ENCODE measurements at regions not wholly inside any gene's neighbourhood (a gene's known extent, or its start where the extent isn't known, plus 50 kb on each side); places are given as distances from the start of the nearest gene placed in this dataset.
"Not testable (repeated sequence)": the region's sequence is repeated elsewhere in the genome, so short reads cannot be mapped to it uniquely, and the experiment has no call there.

DNA sequence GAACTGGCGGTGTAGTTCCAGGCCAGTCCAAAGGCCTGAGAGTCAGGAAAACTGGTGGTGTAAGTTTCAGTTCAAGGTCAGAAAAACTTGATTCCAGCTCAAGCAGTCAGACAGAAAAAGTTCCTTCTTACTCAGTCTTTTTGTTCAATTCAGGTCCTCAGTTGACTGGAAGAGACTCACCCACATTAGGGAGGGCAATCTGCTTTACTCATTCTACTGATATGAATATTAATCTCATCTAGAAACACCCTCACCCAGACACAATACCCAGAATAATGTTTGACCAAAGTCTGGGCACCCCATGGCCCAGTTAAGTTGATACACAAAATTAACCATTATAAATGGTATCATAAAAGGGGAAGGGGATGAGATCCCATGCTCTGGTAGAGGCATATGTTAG lies 50.1 kb upstream of the LTA4H start:
- DNase-seq: no peak

DNA sequence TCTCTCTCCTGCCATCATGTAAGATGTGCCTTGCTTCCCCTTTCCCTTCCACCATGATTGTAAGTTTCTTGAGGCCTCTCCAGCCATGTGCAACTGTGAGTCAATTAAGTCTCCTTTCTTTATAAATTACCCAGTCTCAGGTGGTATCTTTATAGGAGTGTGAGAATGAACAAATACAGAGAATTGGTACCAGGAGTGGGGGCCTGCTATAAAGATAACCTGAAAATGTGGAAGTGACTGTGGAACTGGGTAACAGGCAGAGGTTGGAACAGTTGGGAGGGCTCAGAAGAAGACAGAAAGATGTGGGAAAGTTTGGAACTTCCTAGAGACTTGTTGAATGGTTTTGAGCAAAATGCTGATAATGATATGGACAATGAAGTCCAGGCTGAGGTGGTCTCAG lies 50.8 kb upstream of the LTA4H start:
- DNase-seq: not testable (repeated sequence)

DNA sequence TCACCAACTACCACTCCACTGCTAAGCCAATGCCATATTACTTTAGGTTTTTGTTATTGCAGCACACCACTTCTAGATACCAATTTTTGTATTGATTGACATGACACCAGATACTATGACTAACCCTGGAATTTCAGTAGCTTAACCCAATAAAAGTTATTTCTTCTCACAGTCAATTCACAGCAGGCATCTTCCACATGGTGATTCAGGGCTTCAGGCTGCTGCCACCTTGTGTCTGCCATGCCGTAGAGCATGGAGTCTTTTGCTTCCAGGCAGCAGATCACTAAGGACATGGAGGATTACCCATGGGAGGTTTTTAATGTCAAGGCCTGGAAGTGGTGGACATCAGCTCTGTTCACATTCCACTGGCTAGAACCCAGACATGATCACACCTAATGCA lies 56.4 kb upstream of the LTA4H start:
- no peak for DNase-seq

GRCh38 chr12:96093543-96094196 lies 58.3 kb upstream of the LTA4H start:
- no peak for DNase-seq

DNA sequence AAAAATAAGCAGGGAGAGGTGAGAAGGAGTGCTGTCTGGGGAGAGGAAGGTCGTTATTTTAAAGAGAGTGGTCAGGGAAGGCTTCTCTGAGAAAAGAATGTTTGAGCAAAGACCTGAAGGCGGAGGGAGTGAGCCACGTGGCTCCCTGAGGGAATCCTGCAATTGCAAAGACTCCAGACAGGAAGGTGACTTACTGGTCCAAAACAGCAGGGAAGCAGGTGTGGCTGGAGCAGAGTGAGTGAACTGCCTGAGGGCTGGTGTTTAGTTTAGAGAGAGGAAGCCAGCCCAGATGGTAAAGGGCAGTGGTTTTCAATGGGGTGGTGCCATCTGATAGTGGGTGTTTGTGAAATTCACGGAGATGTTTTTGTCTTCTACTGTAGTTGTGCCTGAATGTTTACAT lies 58.8 kb upstream of the LTA4H start:
- peak; percentile 34 for DNase-seq

DNA sequence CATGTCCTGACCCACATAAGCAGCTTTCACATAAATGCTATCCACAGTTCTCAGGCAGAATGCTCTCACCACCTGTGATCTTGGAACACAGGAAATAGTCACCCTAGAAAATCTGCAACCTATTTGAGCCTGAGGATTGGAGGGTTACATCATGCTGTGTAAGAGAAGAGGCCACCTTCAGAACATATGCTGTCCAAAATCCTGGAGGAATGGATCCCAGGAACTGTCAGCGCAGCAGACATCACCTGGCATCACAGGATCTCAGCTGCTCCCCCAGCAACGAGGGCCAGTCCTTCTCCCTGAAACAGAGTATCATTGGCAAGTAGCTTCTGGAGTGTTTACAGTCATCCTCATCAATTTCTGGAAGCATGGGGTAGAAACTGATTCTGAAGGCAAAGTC lies 63.2 kb upstream of the LTA4H start:
- no peak for DNase-seq

DNA sequence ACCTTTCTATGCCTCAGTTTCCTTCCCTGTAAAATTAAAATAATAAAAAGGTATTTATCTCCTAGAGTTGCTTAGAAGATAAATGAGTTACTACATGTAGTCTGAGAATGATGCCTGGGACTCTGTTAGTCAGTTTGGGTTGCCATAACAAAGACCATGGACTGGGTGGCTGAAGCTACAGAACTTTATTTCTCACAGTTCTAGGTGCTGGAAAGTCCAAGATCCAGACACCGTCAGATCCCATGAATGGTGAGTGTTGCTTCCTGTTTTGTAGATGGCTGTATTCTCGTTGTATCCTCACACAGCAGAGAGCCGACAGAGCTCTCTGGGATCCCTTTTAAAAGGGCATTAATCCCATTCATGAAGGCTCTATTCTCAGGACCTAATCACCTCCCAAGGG lies 64.0 kb upstream of the LTA4H start:
- no peak for DNase-seq

GRCh38 chr12:96099986-96100385 lies 64.6 kb upstream of the LTA4H start:
- peak; percentile 27 for DNase-seq

GRCh38 chr12:96101806-96102205 lies 66.4 kb upstream of the LTA4H start:
- DNase-seq: no peak

DNA sequence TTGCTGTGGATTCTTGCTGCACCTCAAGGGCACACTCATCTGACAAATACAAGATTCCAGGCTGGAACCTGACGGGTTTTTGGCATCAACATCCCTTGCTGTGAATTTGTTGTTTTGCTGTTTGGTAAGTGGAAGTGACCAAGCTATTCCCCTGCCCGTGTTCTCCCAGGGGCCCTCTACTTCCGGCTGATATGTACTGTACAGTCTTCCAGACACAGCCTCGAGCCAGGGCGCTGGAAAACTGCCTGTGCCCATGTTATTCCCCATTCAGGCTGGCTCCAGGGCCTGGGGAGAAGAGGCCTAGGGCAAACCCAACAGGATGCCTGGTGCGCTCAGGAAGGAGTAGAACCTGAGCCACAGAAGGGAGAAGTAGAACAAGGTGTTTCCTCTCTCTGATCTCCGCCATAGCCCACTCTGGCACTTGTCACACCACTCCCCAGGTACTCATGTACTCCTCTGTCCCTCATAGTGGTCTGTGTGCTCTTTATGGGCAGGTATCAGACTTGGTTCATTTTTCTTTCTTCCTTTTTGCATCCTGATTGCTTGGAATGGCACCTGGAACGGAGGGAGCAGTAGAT lies 67.8 kb upstream of the LTA4H start:
- peak; percentile 33 for DNase-seq

- no peak for DNase-seq
Measured at GRCh38 chr12:96104566-96104965, 69.2 kb upstream of the LTA4H start.

- no peak for DNase-seq
Measured at GRCh38 chr12:96106137-96106536, 70.8 kb upstream of the LTA4H start.

DNA sequence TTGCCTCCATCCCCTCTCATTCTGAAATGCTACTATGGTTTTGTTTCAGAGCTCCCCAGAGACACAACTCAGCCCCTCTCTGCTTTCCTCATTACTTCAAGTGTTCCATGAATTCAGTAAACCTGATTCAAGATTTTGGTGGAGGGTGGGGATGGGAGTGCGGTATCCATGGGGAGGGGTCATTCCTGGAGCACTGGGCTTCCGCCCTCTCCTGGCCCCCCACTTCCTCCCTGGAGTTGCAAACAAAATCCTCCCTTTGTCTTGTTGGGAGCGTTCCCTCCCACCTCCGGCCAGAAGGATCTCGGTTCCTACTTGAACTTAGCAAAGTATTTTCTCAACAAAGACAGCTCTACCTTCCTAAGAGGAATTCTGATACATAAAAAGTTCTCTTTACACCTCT lies 71.8 kb upstream of the LTA4H start:
- DNase-seq: no peak

DNA sequence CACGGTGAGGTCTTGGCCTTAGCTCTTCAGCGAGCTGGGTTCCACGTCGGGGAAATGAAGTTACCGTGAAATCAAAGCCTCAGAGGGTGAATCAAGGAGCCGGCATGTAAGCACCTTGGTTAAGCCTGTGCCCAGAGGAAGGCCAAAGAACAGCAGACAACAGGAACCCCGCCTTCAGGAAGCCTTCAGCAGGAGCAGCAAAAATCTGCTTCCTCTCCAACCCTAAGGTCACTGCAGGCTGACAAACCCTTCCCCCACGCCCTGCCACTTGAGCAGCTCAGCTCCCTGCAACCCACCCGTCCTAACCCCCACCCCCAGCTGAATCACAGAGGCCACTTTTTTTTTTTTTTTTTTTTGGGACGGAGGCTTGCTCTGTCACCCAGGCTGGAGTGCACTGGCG lies 72.9 kb upstream of the LTA4H start:
- DNase-seq: peak; percentile 42

DNA sequence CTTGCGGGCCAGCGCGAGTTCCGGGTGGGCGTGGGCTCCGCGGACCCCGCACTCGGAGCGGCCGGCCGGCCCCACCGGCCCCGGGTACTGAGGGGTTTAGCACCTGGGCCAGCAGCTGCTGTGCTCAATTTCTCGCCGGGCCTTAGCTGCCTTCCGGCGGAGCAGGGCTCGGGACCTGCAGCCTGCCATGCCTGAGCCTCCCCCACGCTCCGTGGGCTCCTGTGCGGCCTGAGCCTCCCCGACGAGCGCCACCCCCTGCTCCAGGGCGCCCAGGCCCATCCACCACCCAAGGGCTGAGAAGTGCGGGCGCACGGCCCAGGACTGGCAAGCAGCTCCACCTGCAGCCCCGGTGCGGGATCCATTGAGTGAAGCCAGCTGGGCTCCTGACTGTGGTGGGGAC lies 73.6 kb upstream of the LTA4H start:
- not testable (repeated sequence) for DNase-seq

DNA sequence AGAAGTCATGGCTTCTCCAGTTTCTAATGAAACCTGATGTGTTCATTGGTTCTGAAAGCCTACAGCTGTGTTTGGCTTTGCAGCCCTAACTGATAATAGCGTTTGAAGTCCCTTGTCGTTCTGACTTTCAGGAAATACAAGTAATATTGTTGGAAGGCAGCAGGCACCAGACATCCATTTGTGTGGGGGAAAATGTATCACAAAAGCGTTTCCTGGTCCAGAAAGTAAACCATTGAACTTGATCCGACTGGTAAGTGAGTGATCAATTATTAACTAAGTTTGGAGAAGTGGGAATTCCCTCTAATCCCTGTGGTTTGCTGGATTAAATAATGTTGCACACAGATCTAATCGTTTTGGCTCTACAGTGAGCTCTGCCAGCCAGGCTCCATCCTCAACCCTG lies 77.3 kb upstream of the LTA4H start:
- DNase-seq: no peak

- DNase-seq: no peak
Measured at GRCh38 chr12:96117460-96117859, 76.7 kb upstream of the ELK3 start.

DNA sequence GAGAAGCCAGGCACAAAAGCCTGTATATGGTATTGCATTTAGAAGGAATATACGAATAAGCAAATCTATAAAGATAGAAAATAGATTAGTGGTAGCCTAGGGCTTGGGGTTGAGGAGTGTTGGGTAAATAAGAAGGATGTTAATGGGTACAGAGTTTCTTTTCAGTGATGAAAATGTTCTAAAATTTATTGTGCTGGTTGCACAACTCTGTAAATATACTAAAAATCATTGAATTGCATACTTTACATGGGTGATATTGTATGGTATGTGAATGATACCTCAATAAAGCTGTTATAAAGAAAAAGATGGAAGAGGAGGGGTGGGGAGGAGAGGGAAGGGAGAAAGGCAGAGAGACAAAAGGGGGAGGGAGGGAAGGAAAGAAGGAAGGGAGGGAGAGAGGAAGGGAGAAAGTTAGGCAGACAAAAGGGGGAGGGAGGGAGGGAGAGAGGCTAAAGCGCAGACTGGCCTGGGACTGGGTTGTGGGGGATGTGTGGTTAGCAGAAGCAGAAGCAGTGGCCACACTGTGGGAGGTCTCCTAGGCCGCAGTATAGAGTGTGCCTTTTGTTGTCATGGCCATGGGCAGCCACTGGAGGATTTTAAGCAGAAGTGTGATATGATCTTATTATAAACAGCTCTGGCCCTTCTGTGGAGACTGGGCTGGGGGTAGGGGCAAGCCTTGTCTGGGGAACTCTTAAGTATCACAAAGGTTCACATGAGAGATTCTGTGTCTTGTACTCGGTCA lies 73.6 kb upstream of the ELK3 start:
- peak; percentile 61 for DNase-seq

DNA sequence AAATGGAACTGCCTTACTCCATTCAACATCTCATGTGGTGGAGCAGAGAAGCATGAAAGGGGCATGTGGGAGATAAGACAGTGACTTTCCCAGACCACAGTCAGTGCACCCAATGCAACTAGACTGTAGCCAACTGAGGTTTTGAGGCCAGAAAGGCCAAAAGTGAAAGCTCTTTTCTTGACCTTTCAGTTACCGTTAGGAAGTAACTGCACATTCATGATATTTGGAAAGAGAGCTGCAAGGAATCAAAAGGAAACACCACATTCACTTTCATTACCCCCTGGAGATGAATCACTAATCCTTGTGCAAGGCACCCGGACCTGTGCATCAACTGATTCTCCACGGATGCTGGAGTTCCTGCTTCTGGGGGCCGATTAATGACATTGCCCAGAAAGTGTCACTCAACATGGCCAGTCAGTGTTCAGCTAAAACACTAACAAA lies 72.9 kb upstream of the ELK3 start:
- no peak for DNase-seq

- DNase-seq: not testable (repeated sequence)
Measured at GRCh38 chr12:96128292-96128691, 65.9 kb upstream of the ELK3 start.

GRCh38 chr12:96130396-96131059 lies 63.6 kb upstream of the ELK3 start:
- DNase-seq: no peak

DNA sequence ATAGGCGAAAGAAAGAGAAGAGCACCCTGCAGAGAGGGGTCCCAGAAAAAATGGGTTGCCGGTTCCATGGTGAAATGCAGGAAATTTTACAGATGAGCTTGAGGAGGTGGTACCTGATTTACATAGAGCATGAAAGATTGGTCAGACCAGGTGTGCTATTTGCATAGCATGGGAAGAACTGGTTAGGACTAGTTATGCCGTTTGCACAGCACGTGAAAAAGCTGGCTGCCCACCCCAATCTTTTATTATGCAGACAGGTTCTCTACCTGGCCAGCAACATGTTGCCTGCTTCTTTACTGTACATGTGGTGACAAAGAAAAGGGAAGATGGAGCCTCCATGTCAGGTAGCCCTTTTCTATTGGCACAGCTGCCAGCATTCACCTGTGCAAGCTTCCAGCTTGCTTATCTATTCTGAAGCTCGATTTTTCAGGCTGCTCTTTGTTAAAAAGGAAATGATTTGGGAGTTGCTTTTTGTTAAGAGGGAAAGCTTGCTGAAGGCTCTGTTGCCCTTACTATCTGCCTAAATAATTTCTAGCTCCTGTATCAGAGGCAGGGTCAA lies 62.9 kb upstream of the ELK3 start:
- no peak for DNase-seq

- no peak for DNase-seq
Measured at GRCh38 chr12:96132819-96133218, 61.4 kb upstream of the ELK3 start.
